ENCODE measurements at regions not wholly inside any gene's neighbourhood (a gene's known extent, or its start where the extent isn't known, plus 50 kb on each side); places are given as distances from the start of the nearest gene placed in this dataset.

DNA sequence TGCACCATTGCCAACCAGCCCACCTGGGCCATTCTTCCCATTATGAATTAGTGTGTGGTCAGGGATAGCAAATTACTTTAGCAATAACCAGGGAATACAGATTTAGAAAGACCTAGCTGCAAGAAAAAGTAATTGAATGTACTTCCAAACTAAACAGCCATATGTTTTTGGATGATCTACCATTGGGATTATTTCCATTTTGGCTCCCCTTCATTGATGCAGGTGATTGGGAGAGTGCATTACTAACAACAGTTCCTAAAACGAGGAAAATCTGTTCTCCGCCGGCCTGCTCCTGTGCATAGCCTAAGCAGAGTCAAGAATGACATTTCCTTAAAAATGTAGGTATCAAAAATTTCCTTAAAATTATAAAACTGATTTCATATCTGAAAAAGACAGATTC is 58.5 kb downstream of the MAIP1 start:
- DNase-seq (ENCODE audit: low spot score): no peak

GRCh38 chr2:200021449-200022114 is 66.2 kb downstream of the MAIP1 start:
- no peak for DNase-seq (ENCODE audit: low spot score)

- no peak for DNase-seq (ENCODE audit: low spot score)
These were observed 67.1 kb downstream of the MAIP1 start for GRCh38 chr2:200022511-200022910.

DNA sequence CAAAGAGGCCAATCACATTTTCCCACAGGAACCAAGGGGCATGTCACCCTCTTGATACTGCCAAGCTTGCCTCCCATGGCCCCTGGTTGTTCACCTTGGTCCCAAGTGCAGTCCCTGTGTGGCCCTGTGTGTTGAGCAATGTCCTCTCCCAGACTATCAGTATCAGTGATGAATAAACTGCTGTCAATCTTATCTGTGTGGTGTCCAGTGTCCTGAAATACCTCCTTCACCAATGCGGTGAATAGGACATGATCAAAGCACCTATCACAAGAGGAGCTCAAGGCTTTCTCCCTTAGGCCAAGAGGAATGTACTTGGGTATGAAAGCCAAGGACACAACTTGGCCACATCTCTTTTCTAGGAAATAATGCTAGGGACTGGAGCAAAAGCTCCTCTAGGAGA is 68.2 kb downstream of the MAIP1 start:
- DNase-seq (ENCODE audit: low spot score): no peak

- DNase-seq (ENCODE audit: low spot score): no peak
These were observed 70.3 kb downstream of the MAIP1 start for GRCh38 chr2:200025717-200026116.

DNA sequence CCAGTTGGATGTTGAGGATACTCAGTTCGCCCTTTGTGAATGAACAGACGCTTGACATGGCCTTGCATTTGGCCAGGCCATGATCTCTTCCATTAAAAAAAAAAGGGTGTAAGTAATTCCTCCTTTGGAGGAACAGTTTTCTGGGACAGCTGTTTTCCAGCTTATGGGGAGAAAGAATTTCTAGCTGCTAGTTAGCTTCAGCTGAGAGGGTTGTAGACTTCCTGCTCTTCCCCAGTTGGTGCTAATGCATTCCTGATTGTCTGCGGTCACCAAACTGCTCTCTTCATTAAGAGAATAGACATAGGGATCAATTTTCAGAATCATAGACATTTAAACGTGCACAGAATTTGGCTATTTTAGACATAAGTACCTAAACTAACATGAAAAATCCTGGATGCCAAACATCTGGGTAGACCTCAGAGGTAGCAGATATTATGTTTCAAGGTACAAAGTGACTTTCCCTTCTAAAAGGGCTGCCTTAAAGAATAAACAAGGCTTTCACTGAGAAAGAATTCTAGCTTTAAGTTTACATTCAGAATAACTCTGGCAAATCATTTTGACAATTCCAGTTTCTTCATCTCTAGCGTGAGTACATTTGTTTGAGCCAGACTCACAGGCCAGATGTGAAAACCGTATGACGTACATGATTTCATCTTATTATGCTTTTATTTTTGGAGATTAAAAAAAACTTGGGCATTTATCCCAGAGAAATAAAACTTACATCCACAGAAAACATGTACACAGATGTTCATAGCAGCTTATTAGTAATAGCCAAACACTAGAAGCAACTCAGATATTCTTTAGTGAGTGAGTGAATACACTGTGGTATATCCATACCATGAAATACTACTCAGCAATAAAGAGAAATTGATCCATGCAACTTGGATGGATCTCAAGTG is 71.2 kb downstream of the MAIP1 start:
- no peak for DNase-seq (ENCODE audit: low spot score)

- no peak for DNase-seq (ENCODE audit: low spot score)
These were observed 73.6 kb downstream of the MAIP1 start for GRCh38 chr2:200028998-200029397.

DNA sequence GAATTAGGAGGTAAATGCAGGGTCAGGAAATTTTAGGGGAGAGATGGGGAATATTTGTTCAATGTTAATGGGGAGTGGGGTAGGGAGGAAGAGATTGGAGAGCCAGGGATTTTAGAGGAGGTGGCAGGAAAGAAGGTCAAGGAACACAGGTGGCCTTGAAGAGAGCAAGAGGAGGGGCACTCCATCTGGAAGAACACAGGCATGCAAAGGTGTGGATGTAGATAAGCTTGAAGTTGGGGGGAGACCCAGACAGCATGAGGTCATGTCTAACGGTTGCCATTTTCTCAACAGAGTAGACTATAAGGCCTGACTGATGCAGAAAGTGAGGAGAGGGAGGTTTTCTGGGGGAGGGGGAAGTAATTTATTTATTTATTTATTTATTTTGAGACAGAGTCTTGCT is 77.5 kb downstream of the MAIP1 start:
- DNase-seq (ENCODE audit: low spot score): no peak

GRCh38 chr2:200033929-200034328 is 78.5 kb downstream of the MAIP1 start:
- no peak for DNase-seq (ENCODE audit: low spot score)

GRCh38 chr2:200034816-200035215 is 79.4 kb downstream of the MAIP1 start:
- no peak for DNase-seq (ENCODE audit: low spot score)

DNA sequence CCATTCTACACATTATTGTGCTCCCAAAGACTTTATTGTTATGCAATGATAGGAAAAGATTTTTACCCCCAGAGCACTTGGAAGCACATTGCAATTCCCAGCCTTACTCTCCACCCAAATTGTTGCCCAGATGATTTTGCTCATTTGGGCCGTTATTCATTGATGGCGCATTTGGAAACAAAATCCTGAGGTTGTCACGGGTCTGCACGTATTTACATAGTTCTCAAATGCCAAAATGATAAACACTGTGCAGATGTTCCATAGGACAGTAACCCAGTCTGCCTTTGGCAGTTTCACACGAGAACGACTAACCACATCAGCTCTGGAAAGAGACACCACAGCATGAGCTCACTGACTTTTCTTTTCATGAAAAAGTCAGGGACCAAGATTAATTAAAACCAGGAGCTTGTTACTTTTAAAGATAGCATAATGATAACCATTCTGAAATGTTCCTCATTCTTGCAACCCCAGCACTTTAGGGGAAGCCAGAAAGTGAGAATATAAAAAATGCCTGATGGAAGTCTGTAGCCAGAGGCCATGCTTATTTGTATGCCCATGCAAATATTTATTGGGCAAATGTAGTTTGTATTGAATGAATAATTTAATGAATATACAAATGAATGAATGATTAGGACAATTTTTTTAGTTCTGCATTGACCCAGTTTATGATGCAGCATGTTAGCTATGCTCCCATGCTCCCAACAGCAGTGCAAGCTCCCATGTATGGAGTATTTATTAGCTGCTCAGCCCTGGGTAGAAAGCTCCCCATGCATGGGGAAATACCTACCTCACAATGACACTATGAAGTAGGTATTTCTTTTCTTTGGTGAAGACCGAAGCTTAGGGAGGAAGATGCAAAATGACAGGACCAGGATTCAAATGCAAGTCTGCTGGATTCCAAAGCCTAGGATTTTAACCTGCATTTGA is 84.6 kb downstream of the MAIP1 start:
- DNase-seq (ENCODE audit: low spot score): no peak

GRCh38 chr2:200040831-200041230 is 85.4 kb downstream of the MAIP1 start:
- DNase-seq (ENCODE audit: low spot score): no peak

- no peak for DNase-seq (ENCODE audit: low spot score)
These were observed 86.3 kb downstream of the MAIP1 start for GRCh38 chr2:200041639-200042038.

DNA sequence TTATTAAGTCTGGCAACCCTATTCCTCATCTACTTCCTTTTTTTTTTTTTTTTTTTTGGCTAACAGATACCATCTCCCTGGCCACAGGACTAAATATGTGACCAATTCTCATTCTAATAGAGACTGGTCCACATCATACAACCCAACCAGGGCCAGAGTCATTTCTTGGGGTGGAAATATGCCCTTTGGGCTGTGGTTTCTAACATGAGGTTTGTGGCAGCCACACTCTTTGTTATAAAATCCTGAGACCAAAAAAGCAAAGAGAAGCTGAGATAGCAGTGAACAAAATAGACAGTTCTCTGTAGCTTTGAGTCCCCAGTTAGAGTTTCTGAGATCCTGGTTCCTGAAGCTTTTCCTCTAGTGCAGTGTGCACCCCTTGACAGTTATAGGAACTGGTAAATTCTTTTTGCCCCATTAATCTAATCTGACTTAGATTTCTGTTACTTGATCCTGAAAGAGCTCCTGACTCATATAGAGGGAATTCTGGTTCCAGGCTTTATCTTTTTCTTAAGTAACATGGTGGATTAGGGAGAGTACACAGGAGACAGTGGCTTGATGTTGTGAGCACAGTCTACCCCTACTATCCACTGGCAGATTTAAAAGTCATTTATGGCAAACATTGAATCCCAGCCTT is 86.8 kb downstream of the MAIP1 start:
- DNase-seq (ENCODE audit: low spot score): no peak

GRCh38 chr2:200042944-200043343 is 87.6 kb downstream of the MAIP1 start:
- DNase-seq (ENCODE audit: low spot score): no peak

DNA sequence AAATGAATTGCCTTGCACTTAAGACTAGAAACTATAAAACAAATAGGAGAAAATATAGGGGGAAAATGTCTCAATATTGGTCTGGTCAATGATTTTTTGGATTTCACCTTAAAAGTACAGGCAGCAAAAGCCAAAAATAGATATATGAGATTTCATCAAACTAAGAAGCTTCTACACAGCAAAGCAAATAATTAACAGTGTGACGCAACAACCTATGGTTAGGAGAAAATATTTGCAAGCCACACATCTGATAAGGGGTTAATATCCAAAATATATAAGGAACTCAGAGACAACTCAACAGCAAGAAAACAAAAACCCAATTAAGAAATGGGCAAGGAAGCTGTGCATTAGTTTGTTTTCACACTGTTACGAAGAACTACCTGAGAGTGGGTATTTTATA is 89.1 kb downstream of the MAIP1 start:
- no peak for DNase-seq (ENCODE audit: low spot score)

GRCh38 chr2:200048421-200048820 is 93.0 kb downstream of the MAIP1 start:
- DNase-seq (ENCODE audit: low spot score): no peak

DNA sequence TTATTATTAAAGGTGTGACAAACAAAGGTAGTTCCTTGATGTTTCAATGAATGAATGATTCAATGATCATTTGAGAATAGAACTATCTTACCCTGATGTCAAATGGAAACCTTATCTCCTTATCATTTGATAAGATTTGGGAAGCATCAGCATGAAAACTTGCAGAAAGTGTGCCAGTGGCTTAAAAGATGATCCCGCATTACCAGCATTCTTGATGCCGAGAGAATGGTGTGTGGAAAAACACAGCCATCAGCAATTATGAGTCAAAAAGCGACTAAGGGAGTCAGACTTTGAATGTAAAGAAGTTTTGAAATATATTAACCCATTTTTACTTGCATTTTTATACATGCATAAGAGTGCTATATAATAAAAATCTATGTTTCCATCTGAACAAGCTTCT is 93.7 kb downstream of the MAIP1 start:
- no peak for DNase-seq (ENCODE audit: low spot score)

DNA sequence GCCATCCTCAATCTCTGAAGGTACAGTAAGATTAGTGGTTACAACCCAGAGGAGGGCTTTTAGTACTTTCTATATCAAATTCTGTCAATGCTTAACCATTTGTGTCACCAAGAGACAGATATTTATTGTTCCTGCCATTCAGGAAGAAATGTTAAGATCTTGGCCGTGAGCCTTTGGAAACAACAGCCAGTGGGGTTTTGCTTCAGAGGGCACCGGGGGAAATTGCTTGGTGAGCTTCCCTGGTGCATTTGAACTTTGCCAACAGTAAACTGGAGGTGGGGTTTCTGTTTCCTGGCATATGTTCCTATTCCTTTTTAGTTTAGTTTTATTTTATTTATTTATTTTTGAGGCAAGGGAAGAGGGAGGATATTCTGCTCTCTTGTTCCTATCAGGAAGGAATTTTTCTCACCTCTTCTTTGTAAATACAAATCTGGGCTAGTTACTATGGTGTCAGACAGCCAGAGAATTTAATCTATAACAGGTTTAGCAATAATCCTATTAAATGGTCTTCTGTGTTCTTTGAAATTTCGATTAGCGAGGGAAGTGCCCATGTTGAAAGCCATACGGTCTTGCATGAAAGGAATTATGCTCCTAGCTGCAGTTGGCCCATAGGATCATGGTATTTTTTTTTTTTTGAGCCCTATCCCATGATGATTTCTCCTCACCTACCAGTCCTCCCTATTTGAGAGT is 95.7 kb downstream of the MAIP1 start:
- DNase-seq (ENCODE audit: low spot score): no peak

DNA sequence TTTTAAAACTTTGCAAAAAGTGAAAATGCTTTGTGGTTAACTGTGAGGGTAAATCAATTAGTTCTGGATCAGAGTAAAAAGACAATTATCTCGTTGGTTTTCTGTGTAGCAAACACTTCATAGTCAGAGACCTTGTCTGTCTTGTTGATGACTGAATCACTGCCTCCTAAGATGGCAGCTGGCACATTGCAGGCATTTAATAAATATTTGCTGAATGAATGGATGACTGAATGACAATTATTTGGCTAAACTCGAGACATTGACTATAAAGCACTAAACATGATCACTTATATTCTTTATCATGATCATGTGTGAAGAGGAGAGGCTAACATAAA is 96.2 kb downstream of the MAIP1 start:
- DNase-seq (ENCODE audit: low spot score): no peak

GRCh38 chr2:200052627-200053026 is 97.2 kb downstream of the MAIP1 start:
- no peak for DNase-seq (ENCODE audit: low spot score)
